NT2/D1 (cell line): ENCODE measurements at regions not wholly inside any gene's neighbourhood (a gene's known extent, or its start where the extent isn't known, plus 50 kb on each side); places are given as distances from the start of the nearest gene placed in this dataset.

Source experiments
- DNase-seq: peaks from one replicate; pipeline ENCODE4 v3.0.0-alpha.2; 2011; ENCODE audit warnings: low read depth, low spot score
- H3K27me3 ChIP-seq: 2 replicates; pipeline ENCODE4 v1.6.0; 2011; ENCODE audit warnings: mild to moderate bottlenecking; ENCODE audit not compliant: insufficient read length, insufficient read depth
- H3K36me3 ChIP-seq: 2 replicates; pipeline ENCODE4 v1.6.1; 2011; ENCODE audit warnings: mild to moderate bottlenecking, low read length, mixed read lengths; ENCODE audit not compliant: insufficient read depth, insufficient read length
- H3K4me1 ChIP-seq: 2 replicates; pipeline ENCODE4 v1.5.1; 2011; ENCODE audit not compliant: insufficient read depth, insufficient read length
- H3K4me3 ChIP-seq: 2 replicates; pipeline ENCODE4 v1.5.1; 2011; ENCODE audit warnings: low read depth; ENCODE audit not compliant: insufficient read length
- H3K9ac ChIP-seq: 2 replicates; pipeline ENCODE4 v1.6.0; 2011; ENCODE audit warnings: low read depth; ENCODE audit not compliant: insufficient read length
- H3K9me3 ChIP-seq: 2 replicates; pipeline ENCODE4 v1.5.1; 2011; ENCODE audit warnings: mild to moderate bottlenecking, low read length; ENCODE audit not compliant: insufficient read depth
- SUZ12 ChIP-seq: IDR thresholded peaks from 2 replicates; pipeline ENCODE4 v1.6.1; 2011; ENCODE audit not compliant: insufficient read length, insufficient read depth; ENCODE audit errors: extremely low read depth
- YY1 ChIP-seq: IDR thresholded peaks from 2 replicates; pipeline ENCODE4 v1.6.1; 2011; ENCODE audit not compliant: insufficient read length, insufficient read depth
- ZNF274 ChIP-seq: IDR thresholded peaks from 2 replicates; pipeline ENCODE4 v1.6.1; 2011; ENCODE audit warnings: mild to moderate bottlenecking, low read depth, low read length

GRCh38 chr9:78939311-78940065 is 632.3 kb upstream of the TLE4 start:
- H3K9ac ChIP-seq: no peak overlapping the region
- H3K9me3 ChIP-seq: no peaks in the 10 kb centered on the region
- H3K36me3 ChIP-seq: no peaks in the 10 kb centered on the region
- H3K27me3 ChIP-seq: no peaks in the 10 kb centered on the region
- no peak overlapping the region for H3K4me3 ChIP-seq
- no peaks in the 10 kb centered on the region for H3K4me1 ChIP-seq
- no peak for DNase-seq
- no peak for TF ChIP-seq ZNF274
- no peak for TF ChIP-seq SUZ12
- no peak for TF ChIP-seq YY1

- DNase-seq: no peak
- TF ChIP-seq SUZ12 (no peak), YY1 (no peak), ZNF274 (no peak)
- no peaks in the 10 kb centered on the region for H3K27me3 ChIP-seq
- no peaks in the 10 kb centered on the region for H3K4me1 ChIP-seq
- H3K9me3 ChIP-seq: no peaks in the 10 kb centered on the region
- no peak overlapping the region for H3K9ac ChIP-seq
- H3K4me3 ChIP-seq: no peak overlapping the region
- H3K36me3 ChIP-seq: no peaks in the 10 kb centered on the region
Measured at GRCh38 chr9:78940121-78940855, 631.5 kb upstream of the TLE4 start.

GRCh38 chr9:78954286-78954685 is 617.5 kb upstream of the TLE4 start:
- no peak overlapping the region for H3K9ac ChIP-seq
- no peak overlapping the region for H3K4me3 ChIP-seq
- H3K27me3 ChIP-seq: no peaks in the 10 kb centered on the region
- no peak for DNase-seq
- no peaks in the 10 kb centered on the region for H3K36me3 ChIP-seq
- peaks cover 20% of the 10 kb centered on the region; the same call in 1 of the 2 replicates for H3K9me3 ChIP-seq
- H3K4me1 ChIP-seq: no peaks in the 10 kb centered on the region
- TF ChIP-seq ZNF274 (no peak), SUZ12 (no peak), YY1 (no peak)

- Histone ChIP-seq H3K4me1 (no peaks in the 10 kb centered on the region), H3K27me3 (no peaks in the 10 kb centered on the region), H3K9me3 (0 out of 2 replicates have a peak, but pooled peaks cover 11% of the 10 kb centered on the region), H3K36me3 (no peaks in the 10 kb centered on the region), H3K9ac (no peak overlapping the region), H3K4me3 (no peak overlapping the region)
- TF ChIP-seq YY1 (no peak), SUZ12 (no peak), ZNF274 (no peak)
- no peak for DNase-seq
Measured at GRCh38 chr9:78958892-78959291, 612.9 kb upstream of the TLE4 start.

DNA sequence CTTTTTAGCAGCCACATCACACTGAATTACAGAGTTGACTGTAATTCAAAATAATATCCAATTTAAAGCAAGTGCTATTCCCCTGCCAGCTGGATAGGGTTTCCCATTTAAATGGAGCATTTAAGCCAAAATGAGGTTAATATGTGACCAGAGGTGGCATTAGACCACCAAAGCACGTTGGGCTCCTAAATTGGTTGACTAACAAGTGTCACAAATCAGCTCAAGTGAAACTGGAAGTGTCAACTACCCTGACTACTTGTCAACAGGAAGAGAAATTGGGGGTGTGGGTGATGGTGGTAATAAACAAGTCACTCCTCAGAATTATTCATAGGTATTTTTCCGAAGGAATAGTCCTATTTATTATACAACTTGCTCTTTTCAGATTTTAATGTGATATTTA is 609.6 kb upstream of the TLE4 start:
- no peaks in the 10 kb centered on the region for H3K36me3 ChIP-seq
- DNase-seq: no peak
- no peak for TF ChIP-seq YY1
- no peak for TF ChIP-seq ZNF274
- TF ChIP-seq SUZ12: no peak
- H3K9ac ChIP-seq: no peak overlapping the region
- H3K9me3 ChIP-seq: 0 out of 2 replicates have a peak, but pooled peaks cover 11% of the 10 kb centered on the region
- H3K27me3 ChIP-seq: no peaks in the 10 kb centered on the region
- no peaks in the 10 kb centered on the region for H3K4me1 ChIP-seq
- H3K4me3 ChIP-seq: no peak overlapping the region

DNA sequence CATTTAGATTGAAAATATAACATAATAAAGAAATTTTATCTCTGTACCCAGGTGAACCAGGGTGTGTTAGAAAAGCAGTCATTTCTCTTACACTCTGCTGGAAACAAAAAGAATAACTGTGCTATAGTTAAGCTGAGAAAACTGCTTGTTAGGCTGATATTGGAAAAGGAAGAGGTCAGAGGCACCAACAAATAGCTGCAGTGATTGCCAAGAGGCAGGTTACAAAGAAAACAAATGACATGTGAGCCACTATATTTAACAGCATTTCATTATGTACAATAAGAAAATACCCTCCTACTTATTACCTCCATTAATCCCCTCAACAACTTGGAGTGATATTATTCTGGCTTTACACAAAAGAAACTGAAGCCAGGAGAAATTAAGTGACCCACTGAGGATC is 607.9 kb upstream of the TLE4 start:
- no peak for DNase-seq
- H3K9me3 ChIP-seq: 0 out of 2 replicates have a peak, but pooled peaks cover 8% of the 10 kb centered on the region
- H3K4me3 ChIP-seq: no peak overlapping the region
- no peaks in the 10 kb centered on the region for H3K36me3 ChIP-seq
- TF ChIP-seq YY1 (no peak), SUZ12 (no peak), ZNF274 (no peak)
- no peaks in the 10 kb centered on the region for H3K4me1 ChIP-seq
- no peak overlapping the region for H3K9ac ChIP-seq
- no peaks in the 10 kb centered on the region for H3K27me3 ChIP-seq

DNA sequence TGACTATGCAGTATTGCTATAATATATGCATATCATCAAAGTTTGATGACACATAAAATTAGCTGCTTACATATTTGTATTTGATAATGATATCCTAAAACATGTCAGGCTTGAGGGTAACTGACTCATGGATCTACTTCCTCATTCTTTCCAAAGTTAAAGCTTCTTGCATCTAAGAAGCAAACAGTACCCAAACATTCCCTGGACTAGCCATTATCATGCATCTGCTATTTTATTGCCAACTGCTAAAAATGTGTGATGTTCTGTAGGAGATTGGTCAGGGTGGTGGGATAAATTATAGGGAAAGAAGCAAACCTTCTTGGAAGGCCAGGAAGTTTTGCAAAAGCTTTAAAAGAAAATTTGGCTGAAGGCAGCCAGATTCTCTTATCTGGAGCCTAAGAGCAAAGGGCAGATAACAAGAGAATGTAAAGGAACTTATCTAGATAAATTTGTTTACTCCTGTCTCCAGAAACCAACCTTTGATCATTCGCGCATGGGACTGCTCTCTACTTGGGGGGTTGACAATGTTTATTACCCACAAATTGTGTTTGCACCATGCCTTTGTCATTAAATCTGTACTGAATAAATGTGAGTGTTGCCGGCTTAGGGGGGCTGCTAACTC is 604.1 kb upstream of the TLE4 start:
- Histone ChIP-seq H3K4me1 (no peaks in the 10 kb centered on the region), H3K9me3 (no peaks in the 10 kb centered on the region), H3K9ac (no peak overlapping the region), H3K4me3 (no peak overlapping the region), H3K27me3 (no peaks in the 10 kb centered on the region), H3K36me3 (no peaks in the 10 kb centered on the region)
- TF ChIP-seq SUZ12: no peak
- no peak for TF ChIP-seq ZNF274
- no peak for DNase-seq
